ENCODE measurements at regions not wholly inside any gene's neighbourhood (a gene's known extent, or its start where the extent isn't known, plus 50 kb on each side); places are given as distances from the start of the nearest gene placed in this dataset.
A peak's percentile ranks its signal among the peaks of the same experiment; 100 is the strongest.

DNA sequence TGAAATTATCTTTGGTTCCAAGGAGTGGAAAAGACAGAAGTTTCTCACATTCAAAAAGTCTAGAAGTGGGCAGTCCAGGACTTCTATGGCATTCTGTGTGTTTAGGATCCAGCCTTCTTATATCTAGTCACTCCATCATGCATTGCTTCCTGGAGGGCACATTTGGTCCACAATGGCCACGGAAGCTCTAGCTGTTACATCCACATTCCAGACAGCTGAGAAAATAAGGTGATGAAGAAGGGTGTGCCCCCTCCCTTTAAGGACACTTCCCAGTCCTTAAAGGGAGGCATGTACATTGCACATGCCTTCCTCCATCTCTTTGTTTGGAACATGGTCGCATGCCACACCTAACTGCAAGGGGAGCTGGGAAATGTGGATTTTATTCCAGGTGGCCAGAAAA, 59.9 kb upstream of the BZW1 start:
- no peak for DNase-seq (ENCODE audit: low read depth)

GRCh38 chr2:200752332-200752731, 59.4 kb upstream of the BZW1 start:
- DNase-seq (ENCODE audit: low read depth), result no peak

GRCh38 chr2:200752835-200753234, 58.9 kb upstream of the BZW1 start:
- DNase-seq (ENCODE audit: low read depth), result no peak

DNA sequence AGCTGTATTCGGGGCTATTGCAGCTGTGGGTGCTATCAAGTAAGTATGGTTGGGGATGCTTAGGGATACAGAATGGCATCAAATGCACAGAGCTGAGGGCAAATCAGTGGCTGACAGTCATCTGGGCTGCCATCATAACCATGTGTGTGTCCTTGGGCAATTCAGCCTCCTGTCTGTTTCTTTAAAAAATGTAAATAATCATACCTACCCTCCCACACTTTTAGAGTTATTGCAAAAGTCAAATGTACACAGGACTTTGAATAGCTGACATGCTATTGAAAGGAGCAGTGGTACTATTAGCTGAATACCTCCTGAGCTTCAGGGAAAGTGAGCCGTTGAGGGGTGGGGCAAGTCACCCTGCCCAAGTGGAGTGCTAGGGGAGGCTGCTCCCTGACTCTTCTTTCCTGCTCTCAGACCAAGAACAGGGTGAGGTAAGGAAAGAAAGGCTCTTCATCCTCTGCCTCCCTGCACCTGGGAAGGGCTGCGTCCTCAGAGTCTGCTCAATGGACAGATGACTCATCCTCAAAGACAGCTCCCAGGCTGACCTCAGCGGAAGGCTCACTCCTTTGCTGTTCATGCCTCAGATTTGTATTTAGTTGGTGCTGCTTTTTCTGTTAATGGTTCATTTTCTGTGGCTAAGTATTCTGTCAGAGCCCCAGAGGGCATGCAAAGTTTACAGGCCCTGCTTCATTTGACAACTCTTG, 54.9 kb upstream of the BZW1 start:
- DNase-seq (ENCODE audit: low read depth), result peak; percentile 58

- DNase-seq (ENCODE audit: low read depth), result no peak
Measured at GRCh38 chr2:200757399-200757798, 54.3 kb upstream of the BZW1 start.

GRCh38 chr2:200758341-200758740, 53.4 kb upstream of the BZW1 start:
- no peak for DNase-seq (ENCODE audit: low read depth)

- peak; percentile 28 for DNase-seq (ENCODE audit: low read depth)
Measured at GRCh38 chr2:200761266-200761665, 50.4 kb upstream of the BZW1 start.

Measured in myocyte (in vitro differentiated cells).